Panc1 (cell line): ENCODE measurements at regions not wholly inside any gene's neighbourhood (a gene's known extent, or its start where the extent isn't known, plus 50 kb on each side); places are given as distances from the start of the nearest gene placed in this dataset.

ENCODE experiments used
- POLR2AphosphoS5 ChIP-seq: IDR thresholded peaks from 2 replicates; pipeline ENCODE4 v1.6.1; 2012; ENCODE audit warnings: mild to moderate bottlenecking, low read depth, low read length, moderate library complexity
- SIN3A ChIP-seq: IDR thresholded peaks from 2 replicates; pipeline ENCODE4 v1.6.1; 2012; ENCODE audit warnings: low read depth, mild to moderate bottlenecking, low read length, moderate library complexity, borderline replicate concordance; ENCODE audit not compliant: insufficient read depth
- TCF7L2 ChIP-seq: IDR thresholded peaks from 2 replicates; pipeline ENCODE4 v1.6.1; 2011; ENCODE audit warnings: mild to moderate bottlenecking, low read depth, low read length, inconsistent platforms
- TF ChIP-seq, protein P1 (sequence below): fragments of 450-650 bp; IDR thresholded peaks from 2 replicates; pipeline ENCODE4 v1.5.1; 2017; ENCODE audit warnings: mild to moderate bottlenecking
- TF ChIP-seq, protein P2 (sequence below), 2 experiments: IDR thresholded peaks; 2 replicates each; pipeline ENCODE4 v1.6.1; 2011 to 2012; ENCODE audit warnings: low read depth in 2 of 2, control low read depth in 1 of 2, low read length in 1 of 2, mild to moderate bottlenecking in 1 of 2, moderate library complexity in 1 of 2; ENCODE audit not compliant: insufficient read depth in 1 of 2

DNA sequence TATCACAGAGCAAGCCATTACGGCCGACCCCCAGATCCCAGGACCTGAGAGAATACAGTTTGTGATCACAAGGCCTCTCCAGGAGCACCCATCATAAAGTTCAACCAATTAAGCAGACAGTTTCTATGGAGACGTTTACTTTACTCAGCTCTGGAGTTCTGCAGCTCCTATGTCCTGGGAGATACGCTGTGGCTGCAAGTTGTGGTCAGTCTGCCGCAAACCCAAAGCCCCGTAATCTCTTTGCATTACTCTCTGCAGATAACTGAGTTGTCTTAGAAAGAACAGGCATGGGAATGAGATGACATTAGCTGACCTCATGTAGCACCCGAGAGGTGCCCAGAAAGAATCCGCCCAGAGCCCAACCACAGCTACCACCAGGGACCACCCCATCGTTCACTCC lies 305.1 kb downstream of the FGFR2 start:
- TF ChIP-seq POLR2AphosphoS5: no peak
- TF ChIP-seq, protein P1, sequence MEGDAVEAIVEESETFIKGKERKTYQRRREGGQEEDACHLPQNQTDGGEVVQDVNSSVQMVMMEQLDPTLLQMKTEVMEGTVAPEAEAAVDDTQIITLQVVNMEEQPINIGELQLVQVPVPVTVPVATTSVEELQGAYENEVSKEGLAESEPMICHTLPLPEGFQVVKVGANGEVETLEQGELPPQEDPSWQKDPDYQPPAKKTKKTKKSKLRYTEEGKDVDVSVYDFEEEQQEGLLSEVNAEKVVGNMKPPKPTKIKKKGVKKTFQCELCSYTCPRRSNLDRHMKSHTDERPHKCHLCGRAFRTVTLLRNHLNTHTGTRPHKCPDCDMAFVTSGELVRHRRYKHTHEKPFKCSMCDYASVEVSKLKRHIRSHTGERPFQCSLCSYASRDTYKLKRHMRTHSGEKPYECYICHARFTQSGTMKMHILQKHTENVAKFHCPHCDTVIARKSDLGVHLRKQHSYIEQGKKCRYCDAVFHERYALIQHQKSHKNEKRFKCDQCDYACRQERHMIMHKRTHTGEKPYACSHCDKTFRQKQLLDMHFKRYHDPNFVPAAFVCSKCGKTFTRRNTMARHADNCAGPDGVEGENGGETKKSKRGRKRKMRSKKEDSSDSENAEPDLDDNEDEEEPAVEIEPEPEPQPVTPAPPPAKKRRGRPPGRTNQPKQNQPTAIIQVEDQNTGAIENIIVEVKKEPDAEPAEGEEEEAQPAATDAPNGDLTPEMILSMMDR: no peak
- no peak for TF ChIP-seq TCF7L2
- TF ChIP-seq, protein P2, sequence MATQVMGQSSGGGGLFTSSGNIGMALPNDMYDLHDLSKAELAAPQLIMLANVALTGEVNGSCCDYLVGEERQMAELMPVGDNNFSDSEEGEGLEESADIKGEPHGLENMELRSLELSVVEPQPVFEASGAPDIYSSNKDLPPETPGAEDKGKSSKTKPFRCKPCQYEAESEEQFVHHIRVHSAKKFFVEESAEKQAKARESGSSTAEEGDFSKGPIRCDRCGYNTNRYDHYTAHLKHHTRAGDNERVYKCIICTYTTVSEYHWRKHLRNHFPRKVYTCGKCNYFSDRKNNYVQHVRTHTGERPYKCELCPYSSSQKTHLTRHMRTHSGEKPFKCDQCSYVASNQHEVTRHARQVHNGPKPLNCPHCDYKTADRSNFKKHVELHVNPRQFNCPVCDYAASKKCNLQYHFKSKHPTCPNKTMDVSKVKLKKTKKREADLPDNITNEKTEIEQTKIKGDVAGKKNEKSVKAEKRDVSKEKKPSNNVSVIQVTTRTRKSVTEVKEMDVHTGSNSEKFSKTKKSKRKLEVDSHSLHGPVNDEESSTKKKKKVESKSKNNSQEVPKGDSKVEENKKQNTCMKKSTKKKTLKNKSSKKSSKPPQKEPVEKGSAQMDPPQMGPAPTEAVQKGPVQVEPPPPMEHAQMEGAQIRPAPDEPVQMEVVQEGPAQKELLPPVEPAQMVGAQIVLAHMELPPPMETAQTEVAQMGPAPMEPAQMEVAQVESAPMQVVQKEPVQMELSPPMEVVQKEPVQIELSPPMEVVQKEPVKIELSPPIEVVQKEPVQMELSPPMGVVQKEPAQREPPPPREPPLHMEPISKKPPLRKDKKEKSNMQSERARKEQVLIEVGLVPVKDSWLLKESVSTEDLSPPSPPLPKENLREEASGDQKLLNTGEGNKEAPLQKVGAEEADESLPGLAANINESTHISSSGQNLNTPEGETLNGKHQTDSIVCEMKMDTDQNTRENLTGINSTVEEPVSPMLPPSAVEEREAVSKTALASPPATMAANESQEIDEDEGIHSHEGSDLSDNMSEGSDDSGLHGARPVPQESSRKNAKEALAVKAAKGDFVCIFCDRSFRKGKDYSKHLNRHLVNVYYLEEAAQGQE (IDR thresholded peaks at IDR 0.05; ENCODE audit: insufficient read depth in 1 of 2, low read depth in 2 of 2, low read length in 1 of 2): no peak
- TF ChIP-seq SIN3A: no peak
